Middle frontal gyrus (tissue), 1 donor: ENCODE measurements at regions not wholly inside any gene's neighbourhood (a gene's known extent, or its start where the extent isn't known, plus 50 kb on each side); places are given as distances from the start of the nearest gene placed in this dataset.

Experiments used
- DNase-seq: peaks from one replicate; pipeline ENCODE4 v3.0.0-alpha.2; 2015; ENCODE audit warnings: low spot score; ENCODE audit errors: extremely low spot score

DNA sequence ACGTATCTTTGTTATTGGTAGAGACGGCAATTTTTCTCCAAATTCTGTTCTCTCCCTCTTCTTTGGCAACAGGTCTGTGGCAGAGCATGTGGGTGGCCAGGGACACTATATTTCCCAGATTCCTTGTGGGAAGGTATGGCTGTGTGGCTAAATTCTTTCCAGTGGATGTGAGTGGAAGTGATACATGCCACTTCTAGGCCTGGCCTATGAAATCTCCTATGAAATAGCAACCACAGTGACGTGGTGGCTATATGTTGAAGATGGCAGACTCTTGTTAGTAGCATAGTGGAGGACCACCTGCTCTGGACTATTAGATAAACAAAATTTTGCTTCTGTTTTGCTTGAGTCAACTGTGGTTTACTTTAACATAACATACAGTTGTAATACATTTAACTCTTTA is 243.3 kb downstream of the IL20RB start:
- DNase-seq: no peak

DNA sequence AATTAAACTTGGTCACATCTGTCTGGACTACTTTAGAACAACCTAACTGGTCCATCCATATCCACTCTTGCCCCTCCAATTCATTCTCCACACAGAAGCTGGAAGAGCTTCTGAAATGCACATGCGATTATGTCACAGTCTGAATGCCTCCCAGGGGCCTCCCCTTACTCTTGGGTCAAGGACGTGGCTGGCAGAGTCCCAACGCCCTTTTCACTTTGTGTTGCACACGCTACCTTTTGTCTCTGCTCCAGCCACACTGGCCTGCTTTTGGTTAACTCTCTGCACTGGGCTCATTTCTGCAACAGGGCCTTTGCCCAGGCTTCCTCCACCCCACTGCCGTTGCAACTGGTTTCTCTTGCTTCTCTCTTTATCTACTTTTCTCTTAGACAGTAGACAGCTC is 245.2 kb downstream of the IL20RB start:
- no peak for DNase-seq

DNA sequence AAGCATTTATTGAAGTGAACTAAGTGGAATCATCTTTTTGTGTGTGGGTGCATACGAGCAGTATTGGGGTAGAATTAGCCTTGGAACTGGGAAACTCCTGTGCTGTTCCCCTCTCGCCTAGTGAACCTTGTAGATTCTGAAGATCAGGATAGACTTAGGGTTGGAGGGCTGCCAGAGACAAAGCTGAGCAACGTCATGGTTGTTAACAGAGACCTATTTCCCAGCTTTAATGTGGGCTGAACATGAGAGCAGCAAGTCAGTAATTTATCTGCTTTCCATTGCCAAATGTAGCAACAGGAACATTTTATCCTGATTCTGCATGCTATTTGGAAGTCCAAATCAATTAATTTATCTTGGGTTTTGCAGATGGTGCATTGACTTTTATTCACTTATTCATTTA is 246.6 kb downstream of the IL20RB start:
- DNase-seq: no peak

DNA sequence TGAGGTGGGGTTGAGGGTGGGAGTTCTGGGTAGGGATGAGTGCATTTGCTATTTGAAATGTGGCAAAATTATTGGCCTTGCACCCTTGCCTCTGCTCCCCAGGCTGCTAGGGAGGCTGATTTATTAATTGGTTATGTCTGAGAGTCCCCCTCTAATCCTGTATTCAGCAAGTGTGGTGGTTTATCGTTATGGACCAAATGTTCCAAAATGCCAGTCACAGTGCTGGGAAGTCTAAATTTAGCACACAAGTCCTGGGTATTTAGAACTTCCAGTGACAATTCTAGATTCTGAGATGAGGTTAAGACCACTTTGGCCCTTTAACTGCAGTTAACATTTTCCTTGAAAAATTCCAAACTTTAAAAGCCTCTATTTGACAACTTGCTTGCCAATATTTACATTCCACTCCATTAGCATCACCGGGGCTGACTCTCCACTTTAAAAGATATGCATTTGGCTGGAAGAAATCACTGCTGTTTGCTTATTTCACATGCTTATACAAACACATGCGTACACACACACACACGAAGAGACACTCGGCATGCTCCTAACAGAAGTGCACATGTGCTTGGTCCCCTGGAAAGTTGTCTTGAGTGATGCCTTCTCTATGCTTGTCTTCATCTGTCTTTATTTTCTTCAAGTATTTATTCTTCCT is 247.7 kb downstream of the IL20RB start:
- DNase-seq: no peak

DNA sequence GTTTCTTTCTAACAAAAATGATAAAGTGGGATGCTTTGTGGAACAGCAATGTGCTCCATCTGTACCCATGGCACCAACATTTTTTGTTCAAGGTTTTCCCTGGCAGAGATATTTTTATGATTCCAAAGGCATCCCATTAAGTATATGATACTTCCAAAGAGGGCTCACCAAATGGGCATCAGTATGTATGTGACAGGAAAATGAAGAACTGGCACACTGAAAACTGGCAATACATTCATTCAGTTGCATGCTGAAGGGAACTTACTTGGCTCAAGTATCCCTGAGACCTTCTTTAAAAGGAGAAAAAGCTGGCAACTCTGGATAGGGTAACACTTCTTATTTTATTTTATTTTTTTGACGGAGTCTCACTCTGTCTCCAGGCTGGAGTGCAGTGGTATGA is 249.8 kb downstream of the IL20RB start:
- DNase-seq: no peak

DNA sequence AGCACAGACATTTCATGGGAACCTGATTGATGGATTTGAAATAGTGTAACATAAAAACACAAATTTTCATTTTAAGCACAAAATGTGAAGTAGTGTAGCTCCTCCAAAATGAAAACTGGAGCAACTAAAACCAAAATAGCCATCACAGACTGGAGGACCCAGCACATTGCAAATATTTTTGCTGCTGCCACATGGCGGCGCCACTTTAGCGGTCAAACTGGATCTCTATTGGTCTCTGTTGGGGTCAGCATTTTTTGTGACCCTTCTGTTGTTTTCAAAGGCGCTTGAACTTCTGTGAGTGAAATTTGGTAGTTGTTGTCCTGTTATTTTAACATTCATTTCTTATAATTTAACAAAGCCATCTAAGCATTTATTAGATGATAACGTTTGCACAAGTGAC is 259.9 kb downstream of the IL20RB start:
- DNase-seq: no peak

DNA sequence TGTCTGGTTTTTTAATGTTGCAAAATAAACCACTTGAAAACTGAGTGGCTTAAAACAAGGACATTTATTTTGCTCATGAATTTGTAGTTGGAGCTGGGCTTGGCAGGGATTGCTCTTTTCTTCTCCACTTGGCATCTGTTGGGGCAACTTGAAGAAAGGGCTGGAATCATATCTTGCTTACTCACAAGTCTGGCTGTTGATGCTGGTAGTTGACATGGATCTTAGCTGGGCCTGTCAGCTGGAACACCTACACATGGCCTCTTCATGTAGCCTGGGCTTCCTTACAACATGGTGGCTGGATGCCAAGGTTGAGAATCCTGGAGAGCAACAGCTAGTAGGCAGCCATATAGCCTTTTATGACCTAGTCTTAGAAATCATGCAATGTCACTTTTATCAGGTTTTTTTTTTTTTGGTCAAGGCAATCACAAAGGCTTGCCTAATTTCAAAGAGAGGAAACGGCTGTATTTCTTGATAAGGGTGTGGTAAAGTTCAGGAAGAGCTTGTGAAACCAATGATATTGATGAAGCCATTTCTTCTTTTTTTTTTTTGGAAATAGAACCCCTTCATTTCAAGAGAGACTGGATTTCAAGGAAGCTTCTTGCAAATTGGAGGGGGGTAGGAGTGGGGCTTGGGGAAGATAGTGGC is 262.1 kb downstream of the IL20RB start:
- DNase-seq: no peak

DNA sequence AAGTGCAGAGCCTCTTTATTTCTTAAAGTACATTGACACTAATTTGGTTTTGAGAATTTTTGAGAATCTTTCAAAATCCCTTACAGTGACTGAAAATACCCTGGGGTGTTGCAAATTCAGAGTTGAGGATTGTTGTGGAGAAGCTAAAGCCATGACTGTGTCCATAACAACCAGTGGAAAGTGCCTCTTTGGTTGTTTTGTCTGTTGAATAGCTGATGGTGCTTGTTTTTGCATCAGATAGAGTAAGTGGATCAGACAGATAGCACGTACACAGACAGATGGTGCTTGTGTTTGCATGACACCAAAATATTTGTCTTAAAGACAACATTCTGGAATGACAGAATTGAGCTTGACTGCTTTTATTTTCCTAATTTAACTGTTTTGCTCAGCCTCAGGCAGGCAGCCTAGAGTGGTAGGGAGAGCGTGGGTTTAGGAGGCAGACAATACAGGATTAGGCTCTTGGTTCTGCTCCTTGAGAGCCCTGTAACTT is 265.0 kb downstream of the IL20RB start:
- no peak for DNase-seq

DNA sequence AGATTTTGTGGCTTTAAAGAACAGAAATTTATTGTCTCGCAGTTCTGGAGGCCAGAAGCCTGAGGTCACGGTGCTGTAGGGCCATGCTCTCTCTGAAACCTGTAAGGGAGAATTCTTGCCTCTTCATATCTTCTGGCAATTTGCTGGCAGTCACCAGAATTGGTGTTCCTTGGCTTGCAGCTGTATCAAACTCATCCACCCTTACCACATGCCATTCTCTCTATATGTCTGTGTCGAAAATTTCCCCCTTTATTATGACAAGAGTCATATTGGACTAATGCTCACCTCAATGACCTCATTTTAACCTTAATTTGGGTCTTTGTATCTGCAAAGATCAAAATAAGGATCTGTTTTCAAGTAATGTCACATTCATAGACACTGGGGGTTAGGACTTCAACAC is 266.7 kb downstream of the IL20RB start:
- DNase-seq: no peak

DNA sequence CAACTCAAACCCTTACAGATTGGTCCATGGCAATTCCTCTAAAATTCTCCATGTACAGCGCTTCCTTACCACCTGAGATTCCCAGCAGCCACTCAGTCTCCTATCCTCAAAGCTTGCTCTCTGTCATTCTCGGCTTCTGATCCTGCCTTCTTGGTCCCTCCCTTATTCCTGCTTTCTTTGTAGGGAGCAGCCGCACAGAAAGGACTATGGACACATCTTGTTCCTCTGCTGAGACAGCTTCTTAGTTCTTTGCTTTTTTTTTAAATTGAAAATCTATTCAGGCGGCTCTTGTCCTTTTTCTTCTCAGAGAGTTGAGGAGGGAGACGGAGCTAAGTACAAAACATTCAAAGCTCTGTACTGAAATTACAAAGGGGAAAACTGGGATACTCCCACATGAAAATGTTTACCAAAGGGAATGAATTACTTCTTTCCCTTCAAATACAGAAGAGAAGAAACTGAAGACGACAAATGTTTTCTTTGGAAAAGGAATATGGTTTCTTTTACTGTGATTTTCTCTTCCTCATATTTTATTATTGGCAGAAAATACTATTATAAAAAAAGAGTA is 285.1 kb downstream of the IL20RB start:
- no peak for DNase-seq

DNA sequence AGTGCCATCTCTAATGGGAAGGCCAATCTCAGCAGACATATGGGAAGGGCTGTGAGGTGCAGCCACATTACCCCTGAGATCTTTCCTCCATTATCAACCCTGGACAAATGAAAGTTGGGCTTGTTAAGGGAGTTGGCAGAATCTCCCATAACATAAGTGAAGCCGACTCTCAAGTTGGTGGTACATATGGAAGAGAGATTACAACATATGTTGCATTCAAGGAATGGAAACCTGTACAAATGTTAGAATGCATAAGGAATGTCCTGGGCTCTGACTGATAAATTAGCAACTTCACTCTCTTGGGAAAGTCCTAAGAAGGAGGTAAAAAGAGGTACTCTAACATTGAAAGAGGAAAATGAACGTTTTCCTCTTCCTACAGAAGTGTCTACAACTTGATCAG is 288.7 kb downstream of the IL20RB start:
- no peak for DNase-seq

DNA sequence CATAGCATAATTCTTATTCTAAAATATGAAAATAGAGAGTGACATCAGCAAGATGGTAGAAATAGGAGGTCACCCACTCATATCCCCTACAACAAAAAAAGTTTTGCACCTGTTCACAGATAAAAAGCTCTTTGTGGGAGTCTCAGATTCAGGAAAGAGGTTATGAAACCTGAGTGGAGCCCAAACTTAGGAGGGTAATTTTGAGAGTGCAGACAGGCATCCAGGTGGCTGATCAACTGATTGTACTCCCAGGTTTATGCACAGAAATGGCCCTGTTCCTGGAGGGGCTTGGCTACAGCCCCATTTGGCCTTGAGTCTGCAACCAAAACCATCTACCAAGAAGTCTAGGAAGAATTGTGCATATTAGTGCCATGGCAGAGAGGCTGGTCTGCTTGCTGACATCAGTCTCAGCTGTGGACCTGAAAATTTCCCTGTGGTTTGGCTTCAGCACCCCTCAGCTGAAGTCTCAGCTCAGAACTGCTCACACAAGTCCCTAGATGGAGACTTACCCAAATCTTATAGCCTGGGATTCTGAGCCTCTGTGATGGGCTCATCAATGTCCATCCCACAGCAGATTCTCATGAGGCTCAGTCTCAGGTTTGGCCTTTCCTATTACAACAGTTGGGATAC is 291.6 kb downstream of the IL20RB start:
- no peak for DNase-seq

DNA sequence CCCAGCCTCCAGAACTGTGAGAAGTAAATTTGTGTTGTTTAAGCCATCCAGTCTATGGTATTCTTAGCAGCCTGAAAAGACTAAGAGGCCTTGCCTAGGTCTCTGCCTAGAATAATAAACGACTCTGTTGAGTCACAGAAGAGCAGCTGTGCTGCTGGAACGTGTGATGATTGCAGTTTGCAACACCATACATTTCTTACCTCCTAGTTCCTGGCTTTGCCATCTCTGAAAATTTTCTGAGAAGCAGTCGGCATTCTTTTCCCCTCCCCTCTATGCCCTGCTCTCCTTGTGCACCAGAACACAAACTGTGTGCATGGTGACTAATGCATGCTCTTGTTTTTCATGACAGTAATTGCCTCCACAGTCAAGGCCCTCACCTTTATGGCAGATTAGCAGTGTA is 301.3 kb downstream of the IL20RB start:
- DNase-seq: no peak

DNA sequence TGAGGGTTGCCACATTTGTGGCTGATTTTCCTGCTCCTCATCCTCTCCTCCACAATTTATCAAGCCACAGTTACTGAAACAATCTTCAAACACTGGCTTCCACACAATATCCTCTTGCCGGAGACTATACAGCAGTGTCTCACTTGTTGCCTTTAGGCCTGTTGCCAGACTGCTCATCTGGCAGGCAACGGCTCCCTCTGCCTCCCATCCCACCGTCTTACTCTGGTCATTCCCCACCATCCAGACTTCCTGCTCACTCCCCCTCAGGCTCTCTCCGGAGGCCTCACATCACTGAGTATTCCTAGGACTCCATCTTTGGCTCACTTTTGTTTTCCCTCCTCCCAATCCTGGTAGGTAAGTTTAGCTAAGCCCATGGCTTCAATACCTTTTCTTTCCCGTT is 301.9 kb downstream of the IL20RB start:
- no peak for DNase-seq

DNA sequence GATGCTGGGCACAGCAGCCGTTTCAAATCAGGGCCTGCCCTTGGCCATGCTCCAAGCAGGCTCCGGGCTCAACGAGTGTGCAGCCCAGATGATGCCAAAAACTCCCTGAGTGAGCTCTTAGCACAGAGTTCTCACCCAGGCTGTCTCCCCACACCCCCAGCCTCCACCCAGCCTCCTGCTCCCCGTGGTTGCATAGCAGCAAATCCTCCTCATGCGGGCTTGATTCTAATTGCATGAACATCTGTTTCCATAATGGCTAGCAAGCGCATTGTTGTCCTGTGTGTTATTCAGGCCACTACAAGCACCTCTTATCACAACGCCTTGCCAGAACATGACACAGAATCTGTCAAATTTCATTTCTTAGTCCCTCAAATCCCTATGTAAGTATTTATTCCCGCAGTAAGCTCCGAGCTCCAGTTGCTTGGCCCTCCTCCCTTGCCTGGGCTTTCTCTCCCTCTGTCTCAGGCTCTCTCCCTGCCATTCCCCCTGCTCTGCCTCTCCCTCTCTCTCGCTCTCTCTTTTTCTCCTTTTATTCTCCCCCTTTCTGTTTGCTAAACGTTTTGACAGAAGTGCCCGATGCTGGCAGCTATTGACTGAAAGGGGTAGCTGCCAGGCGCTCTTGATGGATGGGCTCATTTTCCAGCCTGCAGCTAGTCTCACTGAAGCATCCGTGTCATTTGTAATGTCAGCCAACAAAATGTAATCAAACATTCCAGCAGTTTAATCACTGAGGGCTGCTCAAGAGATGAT is 306.5 kb downstream of the IL20RB start:
- DNase-seq: no peak

DNA sequence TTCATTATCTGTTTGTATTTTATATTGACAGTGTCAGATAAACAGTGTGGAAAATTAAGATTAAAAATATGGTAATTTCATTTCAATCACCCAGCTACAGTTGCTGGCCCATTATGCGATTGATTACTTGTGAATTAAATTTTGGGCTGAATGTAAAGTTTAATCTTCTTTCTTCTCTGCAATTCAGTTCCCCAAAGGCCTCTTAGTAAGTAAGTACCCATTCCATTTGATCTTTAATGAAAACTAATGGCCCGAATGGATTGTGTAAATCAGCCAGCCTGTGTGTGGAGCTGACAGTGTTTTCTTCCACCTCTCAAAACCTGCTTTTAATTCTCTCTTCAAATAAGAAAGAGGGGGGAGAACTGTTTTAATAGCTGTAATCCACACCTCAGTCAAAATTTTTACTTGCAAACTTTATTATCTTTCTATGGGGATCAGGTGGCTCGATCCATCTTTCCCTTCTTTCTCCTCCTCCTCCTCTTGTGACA is 307.1 kb downstream of the IL20RB start:
- DNase-seq: no peak

DNA sequence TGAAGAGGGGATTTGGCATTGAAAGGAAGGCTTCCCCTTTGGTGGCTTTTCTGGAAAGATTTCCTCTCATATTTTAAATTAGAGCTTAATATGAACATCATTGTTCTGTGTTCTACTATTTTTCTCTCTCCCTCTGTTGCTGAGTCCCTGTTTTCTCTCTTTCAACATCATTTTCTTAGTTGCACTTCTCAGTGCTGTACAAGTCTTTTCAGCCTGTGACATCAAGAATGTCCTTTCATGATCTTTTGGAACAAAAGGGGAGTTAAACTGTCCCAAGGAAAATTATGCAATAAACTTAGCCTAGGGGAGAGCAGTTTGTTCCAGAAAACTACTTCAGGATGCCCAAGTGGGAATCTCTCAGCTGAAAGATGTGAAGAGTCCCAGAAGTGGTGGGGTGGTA is 325.1 kb downstream of the IL20RB start:
- DNase-seq: no peak

DNA sequence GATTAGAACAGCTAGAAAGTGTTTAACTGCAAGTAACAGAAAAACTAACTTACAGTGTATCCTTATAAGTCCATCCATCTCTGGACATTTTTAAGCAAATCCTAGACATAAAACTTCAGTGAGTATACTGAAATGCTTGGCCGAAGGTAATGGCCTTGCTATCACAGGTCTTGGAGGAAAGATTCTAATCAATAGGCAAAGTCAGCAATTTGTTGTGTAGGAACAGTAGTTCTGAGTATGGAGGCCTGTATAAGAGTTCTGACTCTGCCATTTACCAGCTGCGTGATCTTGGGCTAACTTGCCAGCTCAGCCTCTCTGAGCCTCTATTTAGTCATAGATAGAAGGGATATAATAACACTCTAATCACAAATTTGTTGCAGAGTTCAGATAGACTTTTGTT is 328.1 kb downstream of the IL20RB start:
- no peak for DNase-seq

DNA sequence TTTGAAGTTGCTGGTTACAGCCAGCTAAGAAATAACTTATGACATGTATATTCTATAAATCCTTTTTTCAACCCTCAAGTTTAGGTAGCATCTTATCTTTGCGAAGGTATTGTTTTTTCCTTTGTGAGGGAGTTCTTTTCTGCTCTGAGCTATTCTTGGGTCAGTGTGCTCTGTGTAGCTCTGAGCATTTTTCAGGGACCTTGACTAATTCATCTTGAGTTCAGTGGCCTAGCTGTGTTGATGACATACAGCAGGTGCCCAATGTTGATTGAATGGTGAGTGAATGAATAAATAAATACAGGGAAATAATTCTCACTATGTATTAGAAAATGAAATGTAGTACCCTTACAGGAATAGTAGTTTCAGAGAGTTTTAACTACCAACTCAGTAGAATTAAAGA is 335.3 kb downstream of the IL20RB start:
- no peak for DNase-seq

DNA sequence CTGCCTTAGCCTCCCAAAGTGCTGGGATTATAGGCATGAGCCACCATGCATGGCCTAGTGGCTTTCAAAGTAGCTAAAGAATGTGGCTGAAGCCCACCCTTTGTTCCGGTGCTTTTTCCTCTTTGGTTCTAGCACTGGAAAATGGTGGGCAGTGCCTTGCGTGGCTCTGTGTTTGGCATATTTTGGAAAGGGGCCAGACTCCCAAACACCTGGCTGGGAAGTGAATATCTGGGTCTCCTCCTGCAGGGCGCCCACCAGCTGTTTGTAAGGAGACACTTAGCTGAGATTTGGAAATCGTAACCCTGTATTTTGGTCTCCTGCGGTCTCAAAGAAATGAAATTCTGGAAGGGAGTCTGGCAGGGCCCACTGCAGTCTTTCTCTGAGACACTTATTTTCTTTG is 336.4 kb downstream of the IL20RB start:
- DNase-seq: no peak

DNA sequence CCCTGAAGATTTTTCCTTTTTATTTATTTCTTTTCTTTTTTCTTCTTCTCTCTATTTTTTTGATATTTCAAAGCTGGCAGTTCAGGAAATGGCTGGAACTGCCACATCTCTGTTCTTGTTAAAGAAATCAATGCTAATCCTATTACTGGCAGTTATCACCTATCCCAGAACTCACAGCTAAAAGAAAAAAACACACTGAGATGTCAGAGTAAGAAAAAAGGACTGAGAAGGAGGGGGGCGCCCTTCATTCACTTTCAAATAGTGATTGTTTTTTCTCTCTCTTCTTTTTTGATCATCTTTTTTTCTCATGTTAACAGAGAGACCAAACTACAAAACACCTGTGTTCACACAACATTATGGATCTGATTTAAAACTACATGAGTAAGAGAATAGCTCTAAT is 337.1 kb downstream of the IL20RB start:
- DNase-seq: no peak

DNA sequence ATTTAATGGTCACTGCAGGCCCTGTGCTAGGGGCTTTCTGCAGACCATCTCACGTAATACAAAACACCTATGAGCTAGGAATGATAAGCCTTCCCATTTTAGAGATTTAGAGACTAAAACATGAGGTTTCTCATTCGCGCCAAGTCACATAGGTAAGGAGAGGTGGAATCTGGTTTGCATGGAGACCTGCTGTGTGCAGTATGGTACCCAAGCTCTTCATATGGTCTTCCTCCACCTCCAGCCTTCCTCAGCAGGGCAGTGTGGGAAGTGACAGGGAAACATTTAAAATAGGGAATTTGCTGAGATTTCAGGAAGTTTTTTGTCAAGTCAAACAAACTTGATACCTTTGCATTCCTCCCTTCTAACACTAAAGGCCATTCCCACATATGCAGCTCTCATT is 337.6 kb downstream of the IL20RB start:
- DNase-seq: no peak
